Neural cell (in vitro differentiated cells): ENCODE measurements at regions not wholly inside any gene's neighbourhood (a gene's known extent, or its start where the extent isn't known, plus 50 kb on each side); places are given as distances from the start of the nearest gene placed in this dataset.

ENCODE experiments used
- H2AFZ ChIP-seq: fragments of 200-600, 300-800 bp; sonication (generic), shearing (Covaris generic); 2 replicates; pipeline ENCODE4 v1.6.0; 2014; ENCODE audit warnings: low read depth, mild to moderate bottlenecking, antibody characterized with exemption, low read length, moderate library complexity
- H3F3A ChIP-seq: fragments of 200-600 bp; shearing (Covaris generic); 2 replicates; pipeline ENCODE4 v1.6.1; 2016; ENCODE audit warnings: mild to moderate bottlenecking, moderate library complexity, mixed read lengths, antibody characterized with exemption, low read length; ENCODE audit not compliant: insufficient read depth, poor library complexity, severe bottlenecking
- H3K27ac ChIP-seq: fragments of 200-600, 300-800 bp; sonication (generic), shearing (Covaris generic); 2 replicates; pipeline ENCODE4 v1.5.1; 2014; ENCODE audit warnings: mild to moderate bottlenecking, low read length, moderate library complexity
- H3K27me3 ChIP-seq: fragments of 300-800, 200-600 bp; sonication (generic), shearing (Covaris generic); 2 replicates; pipeline ENCODE4 v1.6.0; 2014; ENCODE audit warnings: mild to moderate bottlenecking, low read depth, low read length, moderate library complexity; ENCODE audit not compliant: insufficient read depth
- H3K36me3 ChIP-seq: fragments of 300-800, 200-600 bp; sonication (generic), shearing (Covaris generic); 2 replicates; pipeline ENCODE4 v1.5.1; 2014; ENCODE audit warnings: mild to moderate bottlenecking, antibody characterized with exemption, low read length, moderate library complexity; ENCODE audit not compliant: insufficient read depth
- H3K4me2 ChIP-seq: fragments of 300-800, 200-600 bp; sonication (generic), shearing (Covaris generic); 2 replicates; pipeline ENCODE4 v1.6.0; 2014; ENCODE audit warnings: mild to moderate bottlenecking, low read length
- H3K4me3 ChIP-seq: fragments of 300-800, 200-600 bp; sonication (generic), shearing (Covaris generic); 2 replicates; pipeline ENCODE4 v1.5.1; 2014; ENCODE audit warnings: mild to moderate bottlenecking, low read length, moderate library complexity
- H3K79me2 ChIP-seq: fragments of 200-600 bp; shearing (Covaris generic); replicated peaks from 2 replicates; pipeline ENCODE4 v1.6.0; 2014; ENCODE audit warnings: mild to moderate bottlenecking, low read length, moderate library complexity; ENCODE audit not compliant: insufficient read depth
- H3K9ac ChIP-seq: fragments of 300-800, 200-600 bp; sonication (generic), shearing (Covaris generic); 2 replicates; pipeline ENCODE4 v1.6.1; 2016; ENCODE audit warnings: mild to moderate bottlenecking, low read length, mixed read lengths
- H3K9me2 ChIP-seq: fragments of 200-600 bp; shearing (Covaris generic); 2 replicates; pipeline ENCODE4 v1.6.1; 2016; ENCODE audit warnings: mild to moderate bottlenecking, low read length, mixed read lengths; ENCODE audit not compliant: insufficient read depth
- H3K9me3 ChIP-seq: fragments of 200-600, 300-800 bp; sonication (generic), shearing (Covaris generic); 2 replicates; pipeline ENCODE4 v1.6.1; 2016; ENCODE audit warnings: mild to moderate bottlenecking, mixed run types, low read length, moderate library complexity, mixed read lengths
- H4K20me1 ChIP-seq: fragments of 200-600 bp; shearing (Covaris generic); 2 replicates; pipeline ENCODE4 v1.6.1; 2016; ENCODE audit warnings: mild to moderate bottlenecking, mixed run types; ENCODE audit not compliant: insufficient read depth
- EP300 ChIP-seq: fragments of 450-650 bp; conservative IDR thresholded peaks from 2 replicates; pipeline ENCODE4 v1.6.1; 2014; ENCODE audit warnings: antibody characterized with exemption, mild to moderate bottlenecking, moderate library complexity; ENCODE audit not compliant: poor library complexity, severe bottlenecking
- EZH2 ChIP-seq: fragments of 200-600, 300-800 bp; shearing (Covaris generic), sonication (generic); IDR thresholded peaks from 2 replicates; pipeline ENCODE4 v1.6.1; 2014; ENCODE audit warnings: antibody characterized with exemption, low read length, borderline replicate concordance, mild to moderate bottlenecking; ENCODE audit not compliant: insufficient read depth, poor library complexity, severe bottlenecking
- MXI1 ChIP-seq: fragments of 450-650 bp; conservative IDR thresholded peaks from 2 replicates; pipeline ENCODE4 v1.6.1; 2014; ENCODE audit warnings: antibody characterized with exemption, mild to moderate bottlenecking; ENCODE audit not compliant: poor library complexity, severe bottlenecking
- POLR2AphosphoS5 ChIP-seq: IDR thresholded peaks from 2 replicates; pipeline ENCODE4 v1.6.1; 2012
- RAD21 ChIP-seq: fragments of 450-650 bp; conservative IDR thresholded peaks from 2 replicates; pipeline ENCODE4 v1.6.1; 2014; ENCODE audit warnings: antibody characterized with exemption, mild to moderate bottlenecking, moderate library complexity
- SMC3 ChIP-seq: fragments of 450-650 bp; conservative IDR thresholded peaks from 2 replicates; pipeline ENCODE4 v1.6.1; 2014; ENCODE audit warnings: antibody characterized with exemption, mild to moderate bottlenecking, moderate library complexity; ENCODE audit not compliant: poor library complexity
- TAF1 ChIP-seq: IDR thresholded peaks from 2 replicates; pipeline ENCODE4 v1.6.1; 2012; ENCODE audit warnings: low read depth
- TF ChIP-seq, protein P1 (sequence below): IDR thresholded peaks from 2 replicates; pipeline ENCODE4 v1.6.1; 2012; ENCODE audit warnings: borderline replicate concordance
- TF ChIP-seq, protein P2 (sequence below): fragments of 450-650 bp; IDR thresholded peaks from 2 replicates; pipeline ENCODE4 v1.5.1; 2014; ENCODE audit warnings: antibody characterized with exemption, mild to moderate bottlenecking, moderate library complexity; ENCODE audit not compliant: poor library complexity, severe bottlenecking

DNA sequence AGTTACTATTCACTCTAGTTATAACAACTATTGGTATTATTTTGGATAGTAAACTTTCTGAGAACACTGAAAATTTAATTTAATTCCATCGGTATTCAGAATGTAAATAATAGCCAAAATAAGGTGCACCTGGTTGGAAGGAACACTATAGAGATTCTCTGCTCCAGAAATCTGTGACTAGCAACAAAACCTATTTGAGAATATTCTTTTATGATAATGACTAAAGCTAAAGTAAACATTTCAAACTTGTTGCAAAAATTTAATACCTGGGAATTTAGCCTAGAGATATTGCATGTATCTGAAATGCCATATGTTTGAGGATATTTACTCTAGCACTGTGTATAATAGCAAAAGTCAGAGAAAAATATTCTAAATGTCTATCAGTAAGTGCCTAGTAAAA lies 144.1 kb downstream of the PLK2 start:
- Histone ChIP-seq H2AFZ (no peak overlapping the region), H3F3A (no peaks in the 10 kb centered on the region), H3K4me3 (no peak overlapping the region), H3K9ac (no peak overlapping the region), H3K9me3 (no peaks in the 10 kb centered on the region), H3K36me3 (no peaks in the 10 kb centered on the region), H4K20me1 (no peaks in the 10 kb centered on the region), H3K79me2 (no peaks in the 10 kb centered on the region), H3K27ac (no peak overlapping the region), H3K4me2 (no peak overlapping the region), H3K9me2 (no peaks in the 10 kb centered on the region), H3K27me3 (no peaks in the 10 kb centered on the region)
- TF ChIP-seq TAF1 (no peak), POLR2AphosphoS5 (no peak), SMC3 (no peak)

DNA sequence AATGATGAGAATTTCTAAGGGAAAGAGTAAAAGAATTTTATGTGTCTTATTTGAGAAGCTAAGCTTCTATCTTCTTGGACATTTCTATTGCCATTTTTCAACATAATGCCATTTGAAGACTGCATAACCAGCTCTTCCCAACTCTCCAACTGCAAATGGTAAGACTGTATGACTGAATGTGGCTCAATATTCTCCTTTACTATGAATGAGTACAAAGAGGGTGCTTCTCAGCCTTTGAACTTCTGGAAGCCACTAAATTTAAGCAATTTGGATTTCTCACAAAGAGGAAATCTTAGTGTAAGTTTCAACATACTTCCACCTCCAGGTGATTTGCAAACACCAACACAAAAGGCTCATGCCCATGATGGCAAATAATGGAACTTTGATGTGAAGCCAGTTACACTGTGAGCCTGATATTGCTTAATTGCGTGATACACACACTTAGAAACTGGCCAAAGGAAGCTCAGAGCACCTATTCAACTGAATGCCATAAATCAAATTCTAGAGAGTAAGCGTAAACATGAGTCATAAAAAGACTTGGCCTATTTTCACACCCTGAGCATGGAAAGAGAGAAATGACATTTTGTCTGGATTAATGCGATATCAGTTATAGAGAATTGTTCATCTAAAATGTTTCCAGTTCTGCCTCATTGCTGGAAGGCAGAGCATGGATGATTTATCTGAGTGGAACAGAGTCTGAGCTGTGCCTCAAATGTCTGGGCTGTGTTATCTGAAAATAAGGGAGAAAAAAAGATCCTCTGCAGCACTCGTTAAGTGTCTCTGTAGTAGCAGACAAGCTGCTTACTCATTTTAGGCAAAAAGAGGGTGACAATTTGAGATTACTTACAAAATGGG lies 145.3 kb downstream of the PLK2 start:
- no peak overlapping the region for H3K27ac ChIP-seq
- no peaks in the 10 kb centered on the region for H3K9me3 ChIP-seq
- no peak overlapping the region for H3K4me3 ChIP-seq
- H4K20me1 ChIP-seq: no peaks in the 10 kb centered on the region
- no peaks in the 10 kb centered on the region for H3K9me2 ChIP-seq
- no peaks in the 10 kb centered on the region for H3K27me3 ChIP-seq
- no peaks in the 10 kb centered on the region for H3K79me2 ChIP-seq
- no peaks in the 10 kb centered on the region for H3K36me3 ChIP-seq
- TF ChIP-seq RAD21 (no peak), EP300 (no peak), POLR2AphosphoS5 (no peak), TAF1 (no peak), EZH2 (no peak), SMC3 (no peak), MXI1 (no peak)
- TF ChIP-seq, protein P1, sequence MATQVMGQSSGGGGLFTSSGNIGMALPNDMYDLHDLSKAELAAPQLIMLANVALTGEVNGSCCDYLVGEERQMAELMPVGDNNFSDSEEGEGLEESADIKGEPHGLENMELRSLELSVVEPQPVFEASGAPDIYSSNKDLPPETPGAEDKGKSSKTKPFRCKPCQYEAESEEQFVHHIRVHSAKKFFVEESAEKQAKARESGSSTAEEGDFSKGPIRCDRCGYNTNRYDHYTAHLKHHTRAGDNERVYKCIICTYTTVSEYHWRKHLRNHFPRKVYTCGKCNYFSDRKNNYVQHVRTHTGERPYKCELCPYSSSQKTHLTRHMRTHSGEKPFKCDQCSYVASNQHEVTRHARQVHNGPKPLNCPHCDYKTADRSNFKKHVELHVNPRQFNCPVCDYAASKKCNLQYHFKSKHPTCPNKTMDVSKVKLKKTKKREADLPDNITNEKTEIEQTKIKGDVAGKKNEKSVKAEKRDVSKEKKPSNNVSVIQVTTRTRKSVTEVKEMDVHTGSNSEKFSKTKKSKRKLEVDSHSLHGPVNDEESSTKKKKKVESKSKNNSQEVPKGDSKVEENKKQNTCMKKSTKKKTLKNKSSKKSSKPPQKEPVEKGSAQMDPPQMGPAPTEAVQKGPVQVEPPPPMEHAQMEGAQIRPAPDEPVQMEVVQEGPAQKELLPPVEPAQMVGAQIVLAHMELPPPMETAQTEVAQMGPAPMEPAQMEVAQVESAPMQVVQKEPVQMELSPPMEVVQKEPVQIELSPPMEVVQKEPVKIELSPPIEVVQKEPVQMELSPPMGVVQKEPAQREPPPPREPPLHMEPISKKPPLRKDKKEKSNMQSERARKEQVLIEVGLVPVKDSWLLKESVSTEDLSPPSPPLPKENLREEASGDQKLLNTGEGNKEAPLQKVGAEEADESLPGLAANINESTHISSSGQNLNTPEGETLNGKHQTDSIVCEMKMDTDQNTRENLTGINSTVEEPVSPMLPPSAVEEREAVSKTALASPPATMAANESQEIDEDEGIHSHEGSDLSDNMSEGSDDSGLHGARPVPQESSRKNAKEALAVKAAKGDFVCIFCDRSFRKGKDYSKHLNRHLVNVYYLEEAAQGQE: no peak
- TF ChIP-seq, protein P2, sequence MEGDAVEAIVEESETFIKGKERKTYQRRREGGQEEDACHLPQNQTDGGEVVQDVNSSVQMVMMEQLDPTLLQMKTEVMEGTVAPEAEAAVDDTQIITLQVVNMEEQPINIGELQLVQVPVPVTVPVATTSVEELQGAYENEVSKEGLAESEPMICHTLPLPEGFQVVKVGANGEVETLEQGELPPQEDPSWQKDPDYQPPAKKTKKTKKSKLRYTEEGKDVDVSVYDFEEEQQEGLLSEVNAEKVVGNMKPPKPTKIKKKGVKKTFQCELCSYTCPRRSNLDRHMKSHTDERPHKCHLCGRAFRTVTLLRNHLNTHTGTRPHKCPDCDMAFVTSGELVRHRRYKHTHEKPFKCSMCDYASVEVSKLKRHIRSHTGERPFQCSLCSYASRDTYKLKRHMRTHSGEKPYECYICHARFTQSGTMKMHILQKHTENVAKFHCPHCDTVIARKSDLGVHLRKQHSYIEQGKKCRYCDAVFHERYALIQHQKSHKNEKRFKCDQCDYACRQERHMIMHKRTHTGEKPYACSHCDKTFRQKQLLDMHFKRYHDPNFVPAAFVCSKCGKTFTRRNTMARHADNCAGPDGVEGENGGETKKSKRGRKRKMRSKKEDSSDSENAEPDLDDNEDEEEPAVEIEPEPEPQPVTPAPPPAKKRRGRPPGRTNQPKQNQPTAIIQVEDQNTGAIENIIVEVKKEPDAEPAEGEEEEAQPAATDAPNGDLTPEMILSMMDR: no peak
- no peak overlapping the region for H2AFZ ChIP-seq
- no peak overlapping the region for H3K4me2 ChIP-seq
- H3F3A ChIP-seq: no peaks in the 10 kb centered on the region
- no peak overlapping the region for H3K9ac ChIP-seq
